ENCODE measurements at regions not wholly inside any gene's neighbourhood (a gene's known extent, or its start where the extent isn't known, plus 50 kb on each side); places are given as distances from the start of the nearest gene placed in this dataset.

DNA sequence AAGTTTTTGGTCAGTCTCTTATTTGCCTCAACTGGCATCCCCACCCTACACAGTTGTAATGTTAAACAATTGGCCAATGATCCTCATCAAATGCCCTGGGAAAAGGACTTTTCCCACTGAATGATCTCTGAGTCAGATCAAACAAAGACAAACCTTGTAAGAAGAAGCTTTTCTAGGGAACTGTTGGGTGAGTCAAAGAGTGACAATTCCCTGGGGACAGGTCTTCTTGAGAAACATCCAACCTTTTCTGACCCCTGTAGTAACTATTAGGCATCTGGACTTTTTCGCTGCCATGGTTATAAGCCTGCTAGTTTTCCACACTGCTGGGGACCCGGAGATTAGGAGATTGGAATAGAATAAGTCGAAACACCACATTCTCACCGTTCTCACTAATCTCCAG is 789.8 kb upstream of the API5 start:
- no peak overlapping the region for H3K9ac ChIP-seq (replicated peaks; ENCODE audit: extremely low read depth, insufficient read depth, low read length)
- POLR2A ChIA-PET = no interaction called here
- H3K79me2 ChIP-seq (ENCODE audit: control insufficient read depth, insufficient read depth, low read length) = no peaks in the 10 kb centered on the region
- H3K4me2 ChIP-seq (ENCODE audit: insufficient read depth, low read length) = no peak overlapping the region
- no peaks in the 10 kb centered on the region for H3K9me3 ChIP-seq (replicated peaks; ENCODE audit: control insufficient read depth, insufficient read depth, low read length)
- TF ChIP-seq POLR2A (IDR thresholded peaks at IDR 0.05; ENCODE audit: low read depth, low read length) = no peak
- no peak for TF ChIP-seq CTCF (IDR thresholded peaks at IDR 0.05; ENCODE audit: extremely low read depth in 1 of 2, insufficient read depth in 1 of 2, low read depth in 1 of 2, low read length in 2 of 2)
- no peak for TF ChIP-seq JUN (IDR thresholded peaks at IDR 0.05; ENCODE audit: borderline replicate concordance, insufficient read depth, insufficient read length, low read depth)
- no peak for TF ChIP-seq POLR2AphosphoS5 (IDR thresholded peaks at IDR 0.05; ENCODE audit: insufficient read depth, low read depth, low read length)
- no peak for TF ChIP-seq GATA2 (IDR thresholded peaks at IDR 0.05; ENCODE audit: insufficient read depth, insufficient read length, low read depth, low read length)
- no peak for TF ChIP-seq EZH2 (IDR thresholded peaks at IDR 0.05; ENCODE audit: borderline replicate concordance, low read depth, low read length, severe bottlenecking)
- TF ChIP-seq FOS (IDR thresholded peaks at IDR 0.05; ENCODE audit: borderline replicate concordance, insufficient read depth, low read length) = no peak
- TF ChIP-seq, protein P1, sequence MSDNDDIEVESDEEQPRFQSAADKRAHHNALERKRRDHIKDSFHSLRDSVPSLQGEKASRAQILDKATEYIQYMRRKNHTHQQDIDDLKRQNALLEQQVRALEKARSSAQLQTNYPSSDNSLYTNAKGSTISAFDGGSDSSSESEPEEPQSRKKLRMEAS (IDR thresholded peaks at IDR 0.05; ENCODE audit: insufficient read depth, insufficient read length) = no peak
- TF ChIP-seq MYC (IDR thresholded peaks at IDR 0.05; ENCODE audit: low read depth, low read length) = no peak
- no peaks in the 10 kb centered on the region for H4K20me1 ChIP-seq (replicated peaks; ENCODE audit: control insufficient read depth, extremely low read depth, insufficient read depth, low read length)
- intact Hi-C loops (cut with micrococcal nuclease) (no loop called here), dilution Hi-C loops (cut with MboI; ENCODE audit: extremely low pct_ligation_motif_present, low sequenced_read_pairs) (no loop called here)
- FAIRE-seq = no peak
- CTCF ChIA-PET = no interaction called here
- BruUV-seq (replicated peaks) = no TSS peak
- no peaks in the 10 kb centered on the region for H3K4me1 ChIP-seq (ENCODE audit: control insufficient read depth, extremely low read depth, insufficient read depth, low read length)
- no peaks in the 10 kb centered on the region for H3K36me3 ChIP-seq (ENCODE audit: control insufficient read depth in 2 of 2, extremely low read depth in 1 of 2, insufficient read depth in 2 of 2, low read length in 2 of 2)
- H3K9me1 ChIP-seq (replicated peaks; ENCODE audit: control insufficient read depth, extremely low read depth, insufficient read depth, low read length) = no peaks in the 10 kb centered on the region
- H3K4me3 ChIP-seq (replicated peaks in 1 of 3; ENCODE audit: insufficient read depth in 1 of 3, low read depth in 1 of 3, low read length in 3 of 3) = no peak overlapping the region
- no peaks in the 10 kb centered on the region for H3K27me3 ChIP-seq (ENCODE audit: control insufficient read depth in 2 of 2, insufficient read depth in 2 of 2, low read length in 2 of 2)
- no peak overlapping the region for H2AFZ ChIP-seq (ENCODE audit: low read depth, low read length)
- no peak for DNase-seq (ENCODE audit: low read depth, low spot score)
- no peak overlapping the region for H3K27ac ChIP-seq (ENCODE audit: insufficient read depth, low read depth, low read length)

Measured in endothelial cell of umbilical vein (primary cell).